ENCODE measurements at regions not wholly inside any gene's neighbourhood (a gene's known extent, or its start where the extent isn't known, plus 50 kb on each side); places are given as distances from the start of the nearest gene placed in this dataset.

- TF ChIP-seq, protein P1, sequence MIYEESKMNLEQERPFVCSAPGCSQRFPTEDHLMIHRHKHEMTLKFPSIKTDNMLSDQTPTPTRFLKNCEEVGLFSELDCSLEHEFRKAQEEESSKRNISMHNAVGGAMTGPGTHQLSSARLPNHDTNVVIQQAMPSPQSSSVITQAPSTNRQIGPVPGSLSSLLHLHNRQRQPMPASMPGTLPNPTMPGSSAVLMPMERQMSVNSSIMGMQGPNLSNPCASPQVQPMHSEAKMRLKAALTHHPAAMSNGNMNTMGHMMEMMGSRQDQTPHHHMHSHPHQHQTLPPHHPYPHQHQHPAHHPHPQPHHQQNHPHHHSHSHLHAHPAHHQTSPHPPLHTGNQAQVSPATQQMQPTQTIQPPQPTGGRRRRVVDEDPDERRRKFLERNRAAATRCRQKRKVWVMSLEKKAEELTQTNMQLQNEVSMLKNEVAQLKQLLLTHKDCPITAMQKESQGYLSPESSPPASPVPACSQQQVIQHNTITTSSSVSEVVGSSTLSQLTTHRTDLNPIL (CRISPR knock-in tag; IDR thresholded peaks at IDR 0.05; ENCODE audit: low read depth) = no peak
- TF ChIP-seq PPARA (CRISPR knock-in tag; IDR thresholded peaks at IDR 0.05; ENCODE audit: borderline replicate concordance) (no peak), PATZ1 (CRISPR knock-in tag; IDR thresholded peaks at IDR 0.05; ENCODE audit: borderline replicate concordance) (no peak)
- ATAC-seq = no peak
Measured at GRCh38 chr14:38507299-38507698, 251.4 kb upstream of the CLEC14A start.

- TF ChIP-seq TSHZ2 (CRISPR knock-in tag; IDR thresholded peaks at IDR 0.05) (no peak), PPARA (CRISPR knock-in tag; IDR thresholded peaks at IDR 0.05; ENCODE audit: borderline replicate concordance) (no peak), ZC3H10 (CRISPR knock-in tag; IDR thresholded peaks at IDR 0.05) (no peak), ESRRG (CRISPR knock-in tag; IDR thresholded peaks at IDR 0.05) (no peak), GLIS3 (CRISPR knock-in tag; IDR thresholded peaks at IDR 0.05) (no peak), CSDC2 (CRISPR knock-in tag; IDR thresholded peaks at IDR 0.05) (no peak), ARNTL (CRISPR knock-in tag; IDR thresholded peaks at IDR 0.05; ENCODE audit: borderline replicate concordance, low read depth) (no peak), BACH2 (CRISPR knock-in tag; IDR thresholded peaks at IDR 0.05; ENCODE audit: borderline replicate concordance) (no peak), SNAI2 (CRISPR knock-in tag; IDR thresholded peaks at IDR 0.05) (no peak), ZNF70 (CRISPR knock-in tag; IDR thresholded peaks at IDR 0.05) (no peak), RARB (CRISPR knock-in tag; IDR thresholded peaks at IDR 0.05) (no peak), PATZ1 (CRISPR knock-in tag; IDR thresholded peaks at IDR 0.05; ENCODE audit: borderline replicate concordance) (no peak), ZFP30 (CRISPR knock-in tag; IDR thresholded peaks at IDR 0.05) (no peak), ZNF8 (CRISPR knock-in tag; IDR thresholded peaks at IDR 0.05) (no peak), POU6F1 (CRISPR knock-in tag; IDR thresholded peaks at IDR 0.05; ENCODE audit: borderline replicate concordance, low read depth) (no peak), ZNF565 (CRISPR knock-in tag; conservative IDR thresholded peaks at IDR 0.05; ENCODE audit: low read depth) (no peak)
- TF ChIP-seq, protein P2, sequence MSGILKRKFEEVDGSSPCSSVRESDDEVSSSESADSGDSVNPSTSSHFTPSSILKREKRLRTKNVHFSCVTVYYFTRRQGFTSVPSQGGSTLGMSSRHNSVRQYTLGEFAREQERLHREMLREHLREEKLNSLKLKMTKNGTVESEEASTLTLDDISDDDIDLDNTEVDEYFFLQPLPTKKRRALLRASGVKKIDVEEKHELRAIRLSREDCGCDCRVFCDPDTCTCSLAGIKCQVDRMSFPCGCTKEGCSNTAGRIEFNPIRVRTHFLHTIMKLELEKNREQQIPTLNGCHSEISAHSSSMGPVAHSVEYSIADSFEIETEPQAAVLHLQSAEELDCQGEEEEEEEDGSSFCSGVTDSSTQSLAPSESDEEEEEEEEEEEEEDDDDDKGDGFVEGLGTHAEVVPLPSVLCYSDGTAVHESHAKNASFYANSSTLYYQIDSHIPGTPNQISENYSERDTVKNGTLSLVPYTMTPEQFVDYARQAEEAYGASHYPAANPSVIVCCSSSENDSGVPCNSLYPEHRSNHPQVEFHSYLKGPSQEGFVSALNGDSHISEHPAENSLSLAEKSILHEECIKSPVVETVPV (CRISPR knock-in tag; IDR thresholded peaks at IDR 0.05) = no peak
- ATAC-seq = no peak
Measured at GRCh38 chr14:38505973-38506249, 250.0 kb upstream of the CLEC14A start.

- no peak for ATAC-seq
- TF ChIP-seq BACH2 (CRISPR knock-in tag; IDR thresholded peaks at IDR 0.05; ENCODE audit: borderline replicate concordance) (no peak), TOX (CRISPR knock-in tag; IDR thresholded peaks at IDR 0.05; ENCODE audit: borderline replicate concordance) (no peak), RARB (CRISPR knock-in tag; IDR thresholded peaks at IDR 0.05) (no peak), ZFP3 (CRISPR knock-in tag; IDR thresholded peaks at IDR 0.05) (no peak), OSR1 (CRISPR knock-in tag; IDR thresholded peaks at IDR 0.05) (no peak), ZNF8 (CRISPR knock-in tag; IDR thresholded peaks at IDR 0.05) (no peak), ESRRG (CRISPR knock-in tag; IDR thresholded peaks at IDR 0.05) (no peak), PATZ1 (CRISPR knock-in tag; IDR thresholded peaks at IDR 0.05; ENCODE audit: borderline replicate concordance) (no peak)
- TF ChIP-seq, protein P2 (CRISPR knock-in tag; IDR thresholded peaks at IDR 0.05) = no peak
- TF ChIP-seq, protein P1 (CRISPR knock-in tag; IDR thresholded peaks at IDR 0.05; ENCODE audit: low read depth) = no peak
Measured at GRCh38 chr14:38505221-38505972, 249.5 kb upstream of the CLEC14A start.

Measured in SK-N-SH treated with all-trans-retinoic acid at 6 μM for 48 hours (cell line).